ENCODE measurements at regions not wholly inside any gene's neighbourhood (a gene's known extent, or its start where the extent isn't known, plus 50 kb on each side); places are given as distances from the start of the nearest gene placed in this dataset.

- no peaks in the 10 kb centered on the region for H3K27me3 Mint-ChIP-seq
- intact Hi-C loops (cut with micrococcal nuclease) = no loop called here
- CTCF ChIA-PET = no interaction called here
- no peak for DNase-seq
- no peak overlapping the region for H3K4me3 Mint-ChIP-seq
- POLR2A ChIA-PET = no interaction called here
- H3K9me3 Mint-ChIP-seq = peaks cover 14% of the 10 kb centered on the region
- no peaks in the 10 kb centered on the region for H3K36me3 Mint-ChIP-seq (ENCODE audit: low read depth)
- H3K4me1 Mint-ChIP-seq = no peaks in the 10 kb centered on the region
- no peak for ATAC-seq (ENCODE audit: low read depth)
- H3K27ac Mint-ChIP-seq = no peak overlapping the region
- no peak for TF ChIP-seq CTCF (IDR thresholded peaks at IDR 0.05)
Observed at GRCh38 chr11:29530961-29531360, 485.9 kb downstream of the KCNA4 start.

GRCh38 chr11:29527391-29527936 lies 489.4 kb downstream of the KCNA4 start:
- no peak for DNase-seq
- CTCF ChIA-PET = no interaction called here
- Mint-ChIP-seq H3K9me3 (peaks cover 11% of the 10 kb centered on the region), H3K4me1 (no peaks in the 10 kb centered on the region), H3K27me3 (no peaks in the 10 kb centered on the region), H3K36me3 (ENCODE audit: low read depth) (no peaks in the 10 kb centered on the region), H3K4me3 (no peak overlapping the region), H3K27ac (no peak overlapping the region)
- intact Hi-C loops (cut with micrococcal nuclease) = no loop called here
- no peak for ATAC-seq (ENCODE audit: low read depth)
- TF ChIP-seq CTCF (IDR thresholded peaks at IDR 0.05) = no peak
- POLR2A ChIA-PET = no interaction called here

- DNase-seq = no peak
- H3K27me3 Mint-ChIP-seq = no peaks in the 10 kb centered on the region
- no peaks in the 10 kb centered on the region for H3K36me3 Mint-ChIP-seq (ENCODE audit: low read depth)
- ChIA-PET POLR2A (no interaction called here), CTCF (no interaction called here)
- H3K9me3 Mint-ChIP-seq = peaks cover 14% of the 10 kb centered on the region
- no peaks in the 10 kb centered on the region for H3K4me1 Mint-ChIP-seq
- H3K4me3 Mint-ChIP-seq = no peak overlapping the region
- no peak for ATAC-seq (ENCODE audit: low read depth)
- TF ChIP-seq CTCF (IDR thresholded peaks at IDR 0.05) = no peak
- intact Hi-C loops (cut with micrococcal nuclease) = no loop called here
- H3K27ac Mint-ChIP-seq = no peak overlapping the region
Observed at GRCh38 chr11:29518389-29519174, 498.2 kb downstream of the KCNA4 start.

- ChIA-PET POLR2A (no interaction called here), CTCF (no interaction called here)
- DNase-seq (no peak), ATAC-seq (ENCODE audit: low read depth) (no peak)
- Mint-ChIP-seq H3K4me1 (no peaks in the 10 kb centered on the region), H3K27me3 (no peaks in the 10 kb centered on the region), H3K4me3 (no peak overlapping the region), H3K36me3 (ENCODE audit: low read depth) (no peaks in the 10 kb centered on the region), H3K27ac (no peak overlapping the region), H3K9me3 (no peaks in the 10 kb centered on the region)
- no peak for TF ChIP-seq CTCF (IDR thresholded peaks at IDR 0.05)
- intact Hi-C loops (cut with micrococcal nuclease) = no loop called here
Observed at GRCh38 chr11:29511394-29511793, 505.4 kb downstream of the KCNA4 start.

GRCh38 chr11:29507376-29507775 lies 509.5 kb downstream of the KCNA4 start:
- ChIA-PET CTCF (no interaction called here), POLR2A (no interaction called here)
- Mint-ChIP-seq H3K4me1 (no peaks in the 10 kb centered on the region), H3K36me3 (ENCODE audit: low read depth) (no peaks in the 10 kb centered on the region), H3K27ac (no peak overlapping the region), H3K9me3 (no peaks in the 10 kb centered on the region), H3K4me3 (no peak overlapping the region), H3K27me3 (no peaks in the 10 kb centered on the region)
- TF ChIP-seq CTCF (IDR thresholded peaks at IDR 0.05) = no peak
- DNase-seq (no peak), ATAC-seq (ENCODE audit: low read depth) (no peak)
- intact Hi-C loops (cut with micrococcal nuclease) = no loop called here
